HG03439 (cell line): ENCODE measurements at regions not wholly inside any gene's neighbourhood (a gene's known extent, or its start where the extent isn't known, plus 50 kb on each side); places are given as distances from the start of the nearest gene placed in this dataset.

ENCODE experiments used
- ATAC-seq: cut with Tn5 transposase; IDR thresholded peaks from one replicate; pipeline ENCODE4 v1.9.1; 2021; ENCODE audit warnings: mild to moderate bottlenecking, moderate library complexity; ENCODE audit not compliant: unreplicated experiment

DNA sequence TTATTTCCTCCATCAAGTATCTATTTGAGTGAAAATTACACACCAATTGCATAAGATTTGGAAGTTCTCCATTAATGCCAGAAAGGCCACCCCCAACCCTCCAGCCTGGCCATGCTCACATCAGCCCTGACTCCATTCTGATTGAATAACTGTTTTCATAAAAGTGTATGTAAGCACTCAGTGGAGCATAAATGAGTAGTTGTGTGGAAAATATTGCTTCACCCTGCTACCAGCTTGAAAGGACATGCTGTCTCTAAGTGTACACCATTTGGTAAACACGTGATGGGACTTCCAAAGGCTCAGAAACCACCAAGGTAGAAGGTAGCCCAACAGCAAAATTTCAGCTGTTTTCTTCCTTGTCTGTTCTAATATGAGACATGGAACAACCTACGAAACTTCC lies 393.8 kb downstream of the ZNF385D start:
- no peak for ATAC-seq

GRCh38 chr3:21356402-21356801 lies 394.6 kb downstream of the ZNF385D start:
- no peak for ATAC-seq

DNA sequence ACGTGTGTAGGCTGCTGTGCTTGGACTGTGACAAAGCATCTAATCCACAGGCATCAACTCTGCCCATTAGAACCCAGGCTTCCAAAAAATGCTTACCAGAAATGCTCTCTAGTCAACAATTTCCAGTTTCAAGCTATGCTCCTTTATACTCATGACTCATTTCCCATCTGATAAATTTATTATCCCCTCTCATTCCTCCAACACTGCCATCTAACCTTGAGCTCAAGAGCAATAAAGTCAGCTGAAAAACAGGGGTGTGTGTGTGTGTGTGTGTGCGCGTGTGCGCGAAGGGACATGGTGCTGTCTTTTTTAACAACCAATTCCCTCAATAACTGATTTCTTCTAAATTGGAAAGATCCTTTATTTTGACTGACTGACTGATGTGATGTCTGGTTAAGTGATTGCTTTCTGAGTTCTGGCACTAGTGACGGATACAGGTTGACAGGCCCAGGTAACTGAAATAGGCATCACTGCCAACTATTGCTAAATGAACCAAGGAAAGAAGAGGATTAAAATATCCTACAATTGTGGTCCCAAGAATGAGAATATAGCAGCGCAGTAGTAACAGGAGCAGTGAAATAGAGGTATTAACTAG lies 405.5 kb downstream of the ZNF385D start:
- no peak for ATAC-seq

- no peak for ATAC-seq
Measured at GRCh38 chr3:21331857-21332256, 419.2 kb downstream of the ZNF385D start.

DNA sequence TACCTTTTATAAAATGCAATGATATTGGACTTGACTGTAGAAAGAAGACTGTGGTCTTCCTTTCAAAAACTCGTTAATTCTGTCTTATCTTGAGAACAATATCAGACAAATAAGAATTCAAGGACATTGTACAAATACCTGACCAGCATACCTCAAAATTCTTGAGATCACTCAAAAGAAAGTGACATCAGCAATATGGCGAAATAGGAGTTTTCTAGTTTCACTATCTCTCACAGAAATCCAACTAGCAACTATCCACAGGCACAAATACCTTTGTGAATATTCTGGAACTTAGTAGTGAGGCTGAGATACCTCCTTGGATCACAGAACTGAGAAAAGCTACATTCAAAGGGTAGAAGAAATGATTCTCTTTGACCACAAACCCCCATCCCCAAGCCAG lies 419.7 kb downstream of the ZNF385D start:
- no peak for ATAC-seq

- ATAC-seq: peak; percentile 70
Measured at GRCh38 chr3:21330293-21330692, 420.7 kb downstream of the ZNF385D start.

DNA sequence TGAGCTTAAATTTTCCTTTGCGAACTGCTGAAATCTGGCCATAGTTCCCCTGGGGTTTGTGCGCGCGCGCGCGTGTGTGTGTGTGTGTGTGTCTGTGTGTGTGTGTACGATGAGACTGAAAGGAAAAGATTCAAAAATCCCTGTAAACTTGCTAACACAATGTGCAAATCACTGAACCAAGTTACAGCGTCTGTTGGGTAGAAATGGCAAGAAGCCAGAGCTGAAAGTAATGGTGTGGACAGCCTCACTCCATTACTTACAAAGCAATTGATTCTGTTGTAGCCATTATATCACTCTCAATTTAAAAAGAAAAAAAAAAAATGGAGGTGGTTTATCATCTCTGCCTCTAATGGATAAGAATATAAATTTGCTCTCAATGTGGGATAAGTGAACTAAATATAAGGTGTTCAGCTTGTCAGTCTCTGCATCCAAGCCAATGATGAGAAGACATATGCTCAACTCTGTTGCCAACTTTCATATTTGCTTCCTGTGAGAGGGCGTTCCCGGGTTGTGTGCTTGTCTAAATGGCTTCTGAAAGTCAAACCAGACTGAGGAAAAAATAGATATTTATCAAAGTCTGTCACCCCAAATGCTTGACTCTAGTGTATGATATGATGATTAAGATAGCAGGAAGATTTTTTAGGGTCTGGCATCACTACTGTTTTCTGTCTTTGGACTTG lies 422.2 kb downstream of the ZNF385D start:
- no peak for ATAC-seq

DNA sequence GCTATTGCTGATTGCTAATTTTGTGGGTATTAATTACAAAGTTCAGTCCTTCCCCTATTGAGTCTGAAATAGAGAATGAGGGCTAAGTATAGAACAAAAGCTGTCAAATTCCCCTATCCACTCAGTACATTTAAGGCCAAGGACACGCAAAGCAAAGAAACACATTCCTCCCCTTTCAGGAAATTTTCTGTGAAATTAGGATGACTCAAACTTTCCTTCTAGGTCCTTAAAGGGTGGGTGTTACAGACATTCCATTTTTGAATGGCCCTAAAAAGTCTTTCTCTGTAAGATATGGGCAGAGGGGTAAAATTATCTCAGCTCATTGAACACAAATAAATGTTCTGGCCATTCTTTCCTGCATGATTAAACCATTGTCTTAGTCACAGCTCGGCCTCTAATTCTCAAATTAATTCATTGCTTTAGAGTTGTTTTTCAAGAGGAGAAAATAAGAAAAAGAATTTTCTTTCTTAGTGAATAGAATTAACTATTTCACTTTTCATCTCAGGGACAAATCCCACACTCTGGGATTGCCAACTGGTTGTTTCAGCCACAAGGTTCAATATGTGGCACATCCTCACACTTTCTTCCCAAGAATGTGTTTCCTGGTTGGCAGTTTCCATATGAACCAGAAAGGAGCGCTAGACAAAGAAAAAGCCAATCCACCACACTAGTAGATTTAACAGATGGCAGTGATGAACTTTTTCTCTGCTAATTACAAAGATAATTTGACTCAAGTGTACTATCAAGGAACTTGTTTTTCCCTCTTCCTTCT lies 424.1 kb downstream of the ZNF385D start:
- ATAC-seq: no peak

GRCh38 chr3:21314688-21315087 lies 436.3 kb downstream of the ZNF385D start:
- no peak for ATAC-seq

GRCh38 chr3:21310891-21311290 lies 440.1 kb downstream of the ZNF385D start:
- no peak for ATAC-seq

DNA sequence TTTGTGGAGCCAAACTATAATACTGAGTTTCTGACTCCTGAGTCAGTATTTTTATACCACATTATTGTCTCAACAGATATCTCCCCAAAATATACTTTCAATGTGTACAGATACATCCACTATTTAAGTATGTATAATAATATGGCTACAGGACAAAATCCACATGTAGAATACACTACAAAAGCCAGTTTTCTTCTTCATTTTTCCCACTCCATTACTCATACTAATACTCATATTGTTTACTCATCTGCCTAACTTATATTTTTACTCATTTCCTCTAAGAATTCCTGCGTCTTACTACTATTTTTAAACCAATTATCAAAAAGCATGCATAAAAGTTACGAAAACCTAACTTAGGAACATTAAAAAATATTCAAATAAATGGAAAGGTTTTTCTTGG lies 440.8 kb downstream of the ZNF385D start:
- no peak for ATAC-seq

DNA sequence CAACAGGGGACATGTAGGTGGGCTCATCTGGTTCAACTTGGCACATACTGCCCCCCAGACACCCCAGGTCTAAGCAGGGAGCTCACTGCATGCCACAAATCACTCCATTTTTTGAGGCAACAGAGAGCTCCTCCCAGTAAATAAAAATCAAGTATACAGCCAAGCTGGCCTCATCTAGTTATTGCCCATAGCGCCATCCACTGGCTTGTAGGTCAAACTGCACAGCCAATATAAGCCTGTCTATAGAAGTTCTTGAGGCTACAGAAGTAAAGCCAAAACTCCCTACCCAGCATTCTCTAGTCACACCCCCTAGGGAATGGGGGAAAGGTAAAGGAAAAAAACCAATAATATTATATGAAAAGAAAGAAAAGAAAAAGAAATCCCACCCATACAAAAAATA lies 453.7 kb downstream of the ZNF385D start:
- no peak for ATAC-seq

DNA sequence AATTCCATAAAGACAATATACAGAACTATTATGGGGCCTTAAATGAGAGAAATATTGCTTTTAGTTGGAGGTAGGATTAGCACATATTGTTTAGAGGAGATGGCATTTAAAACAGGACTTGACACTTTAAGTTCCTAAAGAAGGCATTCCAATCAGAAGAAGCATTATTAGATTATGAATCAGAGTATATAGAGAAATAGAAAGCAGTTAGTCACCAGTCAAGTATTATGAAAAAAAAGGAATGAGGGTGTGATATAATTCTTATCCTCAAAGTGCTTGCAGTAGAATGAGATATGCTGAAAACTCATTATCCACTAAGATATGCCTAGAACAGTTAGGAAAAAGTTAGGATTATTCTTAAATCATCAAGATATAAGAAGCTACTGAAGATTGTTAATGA lies 456.2 kb downstream of the ZNF385D start:
- no peak for ATAC-seq

- ATAC-seq: no peak
Measured at GRCh38 chr3:21292971-21293370, 458.0 kb downstream of the ZNF385D start.

DNA sequence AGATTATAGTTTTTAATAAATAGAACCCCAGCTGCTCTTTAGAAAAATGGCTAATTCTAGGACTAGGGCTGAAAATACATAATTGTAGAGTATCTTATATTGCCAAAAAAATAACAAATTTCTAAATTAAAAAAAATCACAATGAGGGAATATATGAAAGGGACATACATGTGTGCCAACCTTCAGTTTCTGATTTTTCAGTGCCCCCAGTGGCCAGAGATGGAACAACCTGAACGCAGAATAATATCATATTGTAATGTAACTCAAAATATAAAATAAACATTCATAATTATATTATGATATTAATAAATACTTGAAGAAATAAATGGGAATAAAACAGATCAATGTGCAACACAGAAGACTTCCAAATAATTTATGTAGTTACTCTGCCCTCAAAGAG lies 460.5 kb downstream of the ZNF385D start:
- no peak for ATAC-seq

DNA sequence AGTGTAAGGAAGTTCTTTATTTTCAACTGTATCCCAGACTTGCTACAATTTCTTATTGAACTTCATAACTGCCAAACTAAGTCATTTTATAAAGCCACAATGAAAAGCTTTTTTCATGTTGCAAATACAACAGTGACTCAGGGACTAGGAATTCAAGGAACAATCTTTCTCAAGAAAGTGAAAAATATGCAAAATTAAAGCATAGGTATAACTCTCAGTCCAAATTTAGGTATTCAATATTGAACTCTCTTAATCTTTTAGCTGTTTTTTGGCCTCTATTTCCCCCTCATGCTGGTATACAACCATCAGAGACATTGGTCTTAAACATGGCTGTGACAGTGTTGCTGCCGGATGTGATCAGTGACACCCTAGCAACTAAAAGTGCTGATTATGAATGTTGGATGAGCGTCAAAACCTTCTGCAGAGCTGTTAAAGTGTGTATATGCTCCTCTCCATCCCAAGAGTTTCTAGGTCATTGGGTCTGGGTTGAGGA lies 476.9 kb downstream of the ZNF385D start:
- ATAC-seq: no peak

GRCh38 chr3:21273259-21274025 lies 477.6 kb downstream of the ZNF385D start:
- no peak for ATAC-seq

DNA sequence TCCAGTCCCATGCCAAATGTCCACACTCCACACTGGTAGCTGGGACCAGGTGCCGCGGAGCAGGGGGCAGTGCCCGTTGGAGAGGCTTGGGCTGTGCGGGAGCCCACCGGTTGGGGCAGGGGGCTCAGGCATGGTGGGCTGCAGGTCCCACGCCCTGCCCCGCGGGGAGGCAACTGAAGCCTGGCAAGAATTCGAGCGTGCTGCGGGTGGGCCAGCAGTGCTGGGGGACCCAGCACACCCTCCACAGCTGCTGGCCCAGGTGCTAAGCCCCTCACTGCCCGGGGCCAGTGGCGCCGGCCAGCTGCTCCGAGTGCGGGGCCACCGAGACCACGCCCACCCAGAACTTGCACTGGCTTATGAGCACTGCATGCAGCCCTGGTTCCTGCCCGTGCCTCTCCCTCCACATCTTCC lies 479.4 kb downstream of the ZNF385D start:
- no peak for ATAC-seq

DNA sequence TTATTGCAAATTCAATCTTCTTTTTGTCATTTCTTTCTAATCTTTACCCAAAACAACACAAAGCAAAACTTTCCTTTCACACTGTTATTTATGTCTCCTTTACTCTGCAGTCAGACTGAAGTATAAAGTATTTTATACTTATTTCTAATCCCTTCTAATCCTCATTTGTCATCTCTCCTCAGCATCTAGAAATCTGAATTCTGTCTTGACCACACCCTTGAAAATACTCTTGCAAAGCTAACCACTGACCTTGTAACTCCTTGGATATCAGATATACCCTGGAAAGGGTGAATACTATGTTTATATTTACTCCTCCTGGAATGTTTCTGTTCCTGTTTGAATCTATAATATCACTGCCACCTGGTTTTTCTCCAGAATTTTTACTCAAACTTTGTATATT lies 481.1 kb downstream of the ZNF385D start:
- ATAC-seq: no peak

DNA sequence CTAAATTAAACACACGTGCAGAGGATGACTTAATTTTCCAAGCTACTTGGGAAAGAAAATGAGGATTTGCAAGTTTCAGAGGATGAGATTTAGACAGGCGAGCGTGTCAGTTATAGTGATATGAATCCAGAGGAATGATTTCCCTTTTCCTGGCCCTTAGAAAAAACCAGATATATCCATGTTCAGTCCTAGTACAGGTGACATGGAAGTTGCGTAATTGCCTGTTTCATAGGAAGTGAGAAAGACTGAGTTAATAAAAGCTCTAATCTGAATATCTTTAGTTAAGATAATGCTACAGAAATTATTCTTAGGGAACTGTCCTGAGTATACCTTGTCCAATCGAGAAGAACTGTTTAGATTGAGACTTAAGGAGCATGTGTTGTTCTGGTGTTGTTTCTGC lies 490.5 kb downstream of the ZNF385D start:
- ATAC-seq: no peak

- no peak for ATAC-seq
Measured at GRCh38 chr3:21259896-21260295, 491.1 kb downstream of the ZNF385D start.
